ENCODE measurements at regions not wholly inside any gene's neighbourhood (a gene's known extent, or its start where the extent isn't known, plus 50 kb on each side); places are given as distances from the start of the nearest gene placed in this dataset.

GRCh38 chr2:81942876-81943275 is 1638.3 kb upstream of the LRRTM1 start:
- TF ChIP-seq FOS (IDR thresholded peaks at IDR 0.05; ENCODE audit: borderline replicate concordance, extremely low read depth, insufficient read length) (no peak), RAD21 (IDR thresholded peaks at IDR 0.05; ENCODE audit: insufficient read depth, low read depth, low read length) (no peak), NRF1 (conservative IDR thresholded peaks at IDR 0.05; ENCODE audit: low read depth, low read length) (no peak), MYC (IDR thresholded peaks at IDR 0.05; ENCODE audit: insufficient read depth, insufficient read length, insufficient replicate concordance, low read length, severe bottlenecking) (no peak), ZZZ3 (IDR thresholded peaks at IDR 0.05; ENCODE audit: control insufficient read depth, insufficient read length, low read depth) (no peak), POU2F2 (IDR thresholded peaks at IDR 0.05; ENCODE audit: borderline replicate concordance, low read depth, low read length) (no peak), ZNF207 (IDR thresholded peaks at IDR 0.05; ENCODE audit: borderline replicate concordance) (no peak), NR2C2 (IDR thresholded peaks at IDR 0.05; ENCODE audit: borderline replicate concordance, control insufficient read depth, insufficient read length, low read depth) (no peak), SP1 (IDR thresholded peaks at IDR 0.05; ENCODE audit: low read depth, low read length) (no peak), EGR1 (IDR thresholded peaks at IDR 0.05; ENCODE audit: borderline replicate concordance in 1 of 2, low read depth in 2 of 2, low read length in 2 of 2) (no peak), ATF2 (IDR thresholded peaks at IDR 0.05; ENCODE audit: low read length) (no peak), BHLHE40 (IDR thresholded peaks at IDR 0.05; ENCODE audit: borderline replicate concordance in 1 of 2, low read depth in 2 of 2, low read length in 1 of 2) (no peak), ZNF384 (IDR thresholded peaks at IDR 0.05; ENCODE audit: borderline replicate concordance, low read depth, low read length) (no peak), USF1 (IDR thresholded peaks at IDR 0.05; ENCODE audit: borderline replicate concordance, extremely low read length, insufficient read depth, low read depth, low read length) (no peak)
- TF ChIP-seq, protein P1, sequence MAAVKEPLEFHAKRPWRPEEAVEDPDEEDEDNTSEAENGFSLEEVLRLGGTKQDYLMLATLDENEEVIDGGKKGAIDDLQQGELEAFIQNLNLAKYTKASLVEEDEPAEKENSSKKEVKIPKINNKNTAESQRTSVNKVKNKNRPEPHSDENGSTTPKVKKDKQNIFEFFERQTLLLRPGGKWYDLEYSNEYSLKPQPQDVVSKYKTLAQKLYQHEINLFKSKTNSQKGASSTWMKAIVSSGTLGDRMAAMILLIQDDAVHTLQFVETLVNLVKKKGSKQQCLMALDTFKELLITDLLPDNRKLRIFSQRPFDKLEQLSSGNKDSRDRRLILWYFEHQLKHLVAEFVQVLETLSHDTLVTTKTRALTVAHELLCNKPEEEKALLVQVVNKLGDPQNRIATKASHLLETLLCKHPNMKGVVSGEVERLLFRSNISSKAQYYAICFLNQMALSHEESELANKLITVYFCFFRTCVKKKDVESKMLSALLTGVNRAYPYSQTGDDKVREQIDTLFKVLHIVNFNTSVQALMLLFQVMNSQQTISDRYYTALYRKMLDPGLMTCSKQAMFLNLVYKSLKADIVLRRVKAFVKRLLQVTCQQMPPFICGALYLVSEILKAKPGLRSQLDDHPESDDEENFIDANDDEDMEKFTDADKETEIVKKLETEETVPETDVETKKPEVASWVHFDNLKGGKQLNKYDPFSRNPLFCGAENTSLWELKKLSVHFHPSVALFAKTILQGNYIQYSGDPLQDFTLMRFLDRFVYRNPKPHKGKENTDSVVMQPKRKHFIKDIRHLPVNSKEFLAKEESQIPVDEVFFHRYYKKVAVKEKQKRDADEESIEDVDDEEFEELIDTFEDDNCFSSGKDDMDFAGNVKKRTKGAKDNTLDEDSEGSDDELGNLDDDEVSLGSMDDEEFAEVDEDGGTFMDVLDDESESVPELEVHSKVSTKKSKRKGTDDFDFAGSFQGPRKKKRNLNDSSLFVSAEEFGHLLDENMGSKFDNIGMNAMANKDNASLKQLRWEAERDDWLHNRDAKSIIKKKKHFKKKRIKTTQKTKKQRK (IDR thresholded peaks at IDR 0.05; ENCODE audit: low read depth, low read length): no peak
- H3K79me2 ChIP-seq (ENCODE audit: control insufficient read depth, insufficient read depth, low read length): no peaks in the 10 kb centered on the region
- no peak overlapping the region for H3K9ac ChIP-seq (ENCODE audit: control insufficient read depth, insufficient read depth, low read length)
- ChIA-PET RAD21 (ENCODE audit: unreplicated experiment) (no interaction called here), SMC1A (ENCODE audit: uncharacterized antibody, unreplicated experiment) (no interaction called here), CTCF (no interaction called here), POLR2A (interaction anchor here (1.1 kb wide), 1 partner anchor 27 kb away, joined by 3 read pairs; no protein-coding TSS in a partner anchor)
- H3K4me1 ChIP-seq (ENCODE audit: control insufficient read depth, insufficient read depth, low read length): no peaks in the 10 kb centered on the region
- FAIRE-seq (no peak), ATAC-seq (no peak), DNase-seq (ENCODE audit: low read depth, low spot score) (no peak)
- H3K36me3 ChIP-seq (ENCODE audit: control insufficient read depth in 2 of 2, insufficient read depth in 2 of 2, low read length in 1 of 2): no peaks in the 10 kb centered on the region
- BruUV-seq (replicated peaks): no TSS peak
- H4K20me1 ChIP-seq (ENCODE audit: control insufficient read depth, insufficient read depth): no peaks in the 10 kb centered on the region
- intact Hi-C loops (cut with micrococcal nuclease; ENCODE audit: unreplicated experiment) (no loop called here), in situ Hi-C loops (cut with MboI) (no loop called here)
- H3K4me2 ChIP-seq (ENCODE audit: control insufficient read depth, insufficient read depth): no peak overlapping the region
- H3K4me3 ChIP-seq: no peak overlapping the region
- no peaks in the 10 kb centered on the region for H3K9me3 ChIP-seq (replicated peaks; ENCODE audit: control insufficient read depth, insufficient read depth, low read length)
- no peak overlapping the region for H2AFZ ChIP-seq (ENCODE audit: control insufficient read depth, low read depth, low read length)
- H3K27ac ChIP-seq (ENCODE audit: control insufficient read depth, insufficient read depth): no peak overlapping the region
- WGBS (ENCODE audit: insufficient coverage, insufficient replicate concordance, low lambda C conversion rate, missing lambda C conversion rate): 55% methylated on average over 1 of the region's 1 CpG
- H3K27me3 ChIP-seq (replicated peaks in 1 of 2; ENCODE audit: control insufficient read depth in 2 of 2, insufficient read depth in 2 of 2, low read length in 1 of 2): no peaks in the 10 kb centered on the region
